DMS 273 (cell line): ENCODE measurements at regions not wholly inside any gene's neighbourhood (a gene's known extent, or its start where the extent isn't known, plus 50 kb on each side); places are given as distances from the start of the nearest gene placed in this dataset.
"Not testable (repeated sequence)": the region's sequence is repeated elsewhere in the genome, so short reads cannot be mapped to it uniquely, and the experiment has no call there.

Experiments used
- DNase-seq: peaks from one replicate; lab custom pipeline; 2025; ENCODE audit not compliant: unreplicated experiment; lab: John Stamatoyannopoulos, UW

DNA sequence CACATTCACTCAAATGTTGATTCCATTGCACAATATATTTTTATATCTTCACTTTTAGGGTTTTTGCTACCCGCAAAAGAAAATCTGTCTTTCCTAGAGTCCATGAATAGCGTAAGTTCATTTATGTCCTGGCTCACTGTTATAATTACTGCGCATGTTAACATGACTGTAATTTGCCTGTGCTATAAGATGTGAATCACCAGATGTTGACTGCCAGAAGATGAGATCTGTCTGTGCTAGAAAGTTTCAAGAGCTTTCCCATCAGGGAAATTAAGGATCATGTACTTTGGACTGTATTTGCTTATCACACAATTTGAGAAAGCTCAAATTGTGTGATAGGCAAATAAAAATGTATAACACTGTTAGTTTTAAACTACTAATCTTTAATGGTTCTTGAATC lies 322.5 kb downstream of the CHL1 start:
- no peak for DNase-seq

DNA sequence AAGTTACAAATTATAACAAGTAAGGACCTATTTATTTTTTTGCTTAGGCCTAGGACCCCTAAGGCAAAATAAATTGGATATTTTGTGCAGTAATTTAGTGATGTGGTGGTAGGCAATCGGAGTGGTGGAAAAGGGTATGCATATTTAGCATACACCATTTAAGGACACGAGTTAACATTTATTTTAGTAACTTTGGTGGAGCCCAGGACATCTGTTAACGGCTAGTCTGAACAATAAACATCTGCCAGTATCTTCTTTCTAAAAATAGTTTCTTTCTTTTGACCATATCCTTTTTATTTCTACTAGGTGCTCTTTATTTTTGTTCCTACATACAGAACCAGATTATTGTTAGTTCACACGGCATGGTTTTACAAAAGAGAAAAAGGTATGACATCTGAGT lies 326.3 kb downstream of the CHL1 start:
- DNase-seq, result no peak

DNA sequence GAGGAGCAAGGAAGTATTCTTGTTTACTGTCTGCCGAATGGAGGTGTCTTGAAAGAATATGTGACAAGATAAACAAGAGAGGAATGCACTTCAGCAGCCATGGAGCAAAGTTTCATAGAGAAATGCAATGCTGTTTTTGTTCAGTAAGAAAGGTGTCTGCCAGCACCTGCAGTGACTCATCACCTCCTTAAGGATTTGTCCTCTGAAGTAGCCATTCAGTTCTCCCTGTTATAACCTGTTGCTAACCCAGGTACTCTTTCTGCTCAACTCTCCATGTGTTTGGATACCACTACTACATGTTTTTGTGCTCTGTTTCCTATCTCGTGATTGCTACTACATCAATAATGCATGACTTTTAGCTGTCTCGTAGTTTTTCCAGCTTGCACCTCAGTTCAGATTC lies 328.9 kb downstream of the CHL1 start:
- DNase-seq, result no peak

DNA sequence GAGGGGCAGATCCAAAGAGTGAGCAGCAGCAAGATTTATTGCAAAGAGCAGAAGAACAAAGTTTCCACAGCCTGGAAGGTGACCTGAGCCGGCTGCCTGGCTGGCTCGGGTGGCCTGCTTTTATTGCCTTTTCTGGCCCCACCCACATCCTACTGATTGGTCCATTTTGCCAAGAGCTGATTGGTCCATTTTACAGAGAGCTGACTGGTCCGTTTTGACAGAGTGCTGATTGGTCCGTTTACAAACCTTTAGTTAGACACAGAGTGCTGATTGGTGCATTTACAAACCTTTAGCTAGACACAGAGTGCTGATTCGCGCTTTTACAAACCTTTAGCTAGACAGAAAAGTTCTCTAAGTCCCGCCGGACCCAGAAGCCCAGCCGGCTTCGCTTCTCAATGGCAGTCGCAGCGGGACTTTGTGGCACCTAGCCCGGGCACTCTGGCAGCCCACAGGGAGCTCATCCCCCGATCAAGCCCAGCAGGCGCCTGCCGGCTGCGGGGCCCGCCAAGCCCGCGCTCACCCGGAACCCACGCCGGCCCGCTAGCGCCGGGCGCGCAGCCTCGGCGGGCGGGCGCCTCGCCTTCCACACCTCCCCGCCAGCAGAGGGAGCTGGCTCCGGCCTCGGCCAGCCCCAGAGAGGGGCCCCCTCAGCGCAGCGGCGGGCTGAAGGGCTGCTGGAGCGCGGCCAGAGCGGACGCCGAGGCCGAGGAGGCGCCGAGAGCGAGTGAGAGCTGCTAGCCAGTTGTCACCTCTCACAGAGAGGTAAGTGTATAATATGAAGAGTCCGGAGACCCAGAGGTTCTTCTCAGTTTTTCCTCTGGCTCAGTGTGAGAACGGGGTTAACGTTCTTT lies 339.2 kb downstream of the CHL1 start:
- DNase-seq, result no peak

DNA sequence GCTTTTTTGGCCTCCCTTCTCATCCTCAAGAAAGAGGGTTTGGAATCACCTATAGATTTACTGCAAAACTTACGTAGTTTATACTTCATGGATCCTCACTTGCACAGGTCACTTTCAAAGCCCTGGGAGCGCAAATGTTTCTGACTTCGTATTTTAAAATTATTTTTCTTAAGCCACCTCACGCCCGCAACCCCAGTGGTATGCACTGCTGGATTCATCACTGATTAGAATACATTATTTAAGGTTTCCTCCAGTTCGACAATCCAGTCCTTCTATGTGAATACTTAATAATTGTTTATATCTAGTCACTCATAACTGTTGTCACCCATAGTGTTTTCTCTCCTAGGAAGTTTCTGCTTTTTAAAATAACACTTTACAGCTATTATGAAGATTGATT lies 339.9 kb downstream of the CHL1 start:
- DNase-seq, result no peak

DNA sequence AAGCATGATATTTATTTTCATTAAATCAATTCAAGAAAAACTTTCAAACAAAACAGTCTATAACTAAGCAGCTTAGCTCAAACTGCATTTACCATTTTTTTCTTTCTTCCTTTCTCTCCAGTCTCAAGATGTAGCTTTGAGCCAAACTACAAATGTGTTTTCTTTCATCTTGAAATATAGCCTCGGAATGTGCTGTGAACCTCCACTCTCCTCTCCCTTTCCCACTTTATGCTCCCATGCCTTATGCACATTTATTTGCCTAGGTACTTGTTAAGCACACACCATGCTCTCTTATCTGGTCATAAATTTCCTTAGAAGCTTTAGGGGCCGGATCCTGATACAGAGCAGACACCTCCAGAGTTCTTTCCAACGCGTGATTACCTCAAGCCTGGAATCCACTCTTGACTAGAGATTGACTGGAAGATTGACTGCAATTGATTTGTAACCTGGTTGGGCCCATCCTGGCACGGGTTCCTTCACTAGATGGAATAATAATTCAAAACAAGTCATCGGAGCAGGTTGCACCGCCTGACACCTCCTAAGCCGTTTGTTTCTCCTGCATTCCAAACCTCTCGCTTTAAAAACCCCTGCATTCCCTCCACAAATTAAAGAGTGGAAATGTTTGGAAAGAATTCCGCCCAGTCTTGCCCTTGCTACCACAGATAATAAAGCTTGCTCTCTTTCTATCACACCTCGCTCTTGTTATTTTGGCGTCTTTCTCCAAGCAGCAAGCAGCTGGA lies 344.7 kb downstream of the CHL1 start:
- peak; percentile 42 for DNase-seq

DNA sequence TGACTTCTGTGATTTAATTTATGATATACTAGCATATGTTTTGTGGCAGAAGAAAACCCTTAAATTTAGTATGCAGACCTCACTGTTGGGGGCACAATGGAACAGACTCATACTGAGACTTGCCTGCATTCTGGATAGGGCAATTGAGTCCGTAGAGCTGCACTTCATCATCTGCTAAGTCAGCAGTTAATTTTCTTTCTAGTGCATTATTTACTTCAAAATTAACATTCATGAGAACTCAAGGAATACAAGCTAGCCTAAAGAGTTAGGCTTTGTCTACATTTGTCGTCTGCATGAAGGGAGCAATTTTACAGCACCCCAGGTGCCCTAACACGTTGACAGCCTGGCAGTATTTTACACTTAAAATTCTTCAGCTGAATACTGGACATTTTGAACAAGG lies 345.5 kb downstream of the CHL1 start:
- peak; percentile 44 for DNase-seq

DNA sequence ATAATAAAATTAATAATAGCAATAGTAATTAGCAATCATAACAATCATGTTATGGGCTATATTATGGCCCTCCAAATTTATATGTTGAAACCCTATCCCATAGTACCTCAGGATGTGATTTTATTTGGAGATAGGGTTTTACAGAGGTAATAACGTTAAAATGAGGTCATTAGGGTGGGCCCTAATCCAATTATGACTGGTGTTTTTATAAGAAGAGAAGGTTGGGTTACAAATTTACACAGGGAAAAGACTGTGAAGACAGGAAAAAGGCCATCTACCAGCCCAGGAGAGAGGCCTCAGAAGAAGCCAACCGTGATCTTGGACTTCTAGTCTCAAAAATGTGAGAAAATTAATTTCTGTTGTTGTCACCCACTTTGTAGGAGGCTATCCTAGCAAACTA lies 353.1 kb downstream of the CHL1 start:
- DNase-seq, result peak; percentile 76

DNA sequence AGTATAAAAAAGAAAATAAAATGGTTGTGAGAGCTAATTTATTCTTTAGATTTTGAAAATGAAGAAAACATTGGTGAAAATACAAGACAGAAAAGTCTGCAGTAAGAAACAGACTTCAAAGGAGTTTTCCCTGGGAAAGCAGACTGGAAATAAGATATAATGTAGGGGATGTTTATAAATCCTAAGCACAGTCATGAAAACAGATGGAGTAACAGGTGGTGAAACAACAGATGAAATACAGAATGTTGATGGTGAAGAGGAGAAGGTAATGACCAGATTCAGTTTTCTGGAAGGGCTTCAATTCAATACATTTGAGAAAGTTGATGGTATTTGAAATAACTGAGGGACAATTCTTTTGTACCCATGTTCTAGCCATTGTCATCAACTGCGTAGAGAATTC lies 353.9 kb downstream of the CHL1 start:
- DNase-seq, result peak; percentile 89

DNA sequence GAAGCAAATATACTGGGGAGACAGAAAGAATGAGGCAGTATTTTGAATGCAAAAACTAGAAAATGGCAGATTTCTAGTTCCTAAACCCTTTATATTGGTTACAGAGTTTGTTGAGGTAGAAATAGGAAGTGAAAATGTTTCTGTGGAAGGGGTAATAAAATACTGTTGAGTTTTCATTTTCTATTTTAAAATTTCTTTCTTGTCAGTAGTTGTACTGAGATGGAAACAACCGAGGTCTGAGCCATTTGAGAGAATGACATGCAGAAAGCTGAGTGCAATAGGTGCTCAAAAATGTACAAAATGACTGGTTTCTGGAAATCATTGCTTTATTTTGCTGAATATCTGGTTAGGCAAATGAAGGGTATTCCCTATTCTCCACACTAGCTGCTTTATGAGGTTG lies 361.4 kb downstream of the CHL1 start:
- no peak for DNase-seq

DNA sequence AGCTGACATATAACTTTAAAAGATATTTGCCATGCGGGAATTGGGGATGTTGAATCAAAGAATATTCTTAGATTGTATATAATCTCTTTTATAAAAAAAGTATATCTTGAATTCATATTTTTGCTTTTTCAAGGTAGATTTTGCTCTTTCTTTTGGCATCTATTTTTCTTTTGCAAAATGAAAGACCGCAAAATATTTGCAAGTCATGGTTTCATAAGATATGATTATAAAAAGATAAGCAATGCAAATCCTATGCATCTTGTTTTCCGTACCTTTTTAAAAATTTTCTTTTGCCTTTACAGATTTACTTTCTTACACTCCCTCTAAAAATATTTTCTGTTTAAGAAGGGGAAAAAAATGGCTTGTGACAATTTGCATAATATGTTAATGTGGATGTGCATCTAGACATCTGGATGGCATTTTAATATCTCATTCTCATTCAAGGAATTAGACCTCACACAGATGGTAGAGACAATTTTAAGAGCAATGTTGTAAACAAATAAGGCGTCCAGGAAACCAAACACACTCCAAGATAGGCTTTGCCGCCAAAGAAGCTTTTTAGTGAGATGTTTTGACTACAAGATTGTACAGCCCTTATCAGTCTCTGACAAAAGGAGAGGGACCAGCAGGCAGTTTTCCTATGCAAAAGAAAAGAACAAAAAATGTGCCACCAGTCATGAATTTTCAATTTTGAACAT lies 371.1 kb downstream of the CHL1 start:
- DNase-seq, result peak; percentile 76

DNA sequence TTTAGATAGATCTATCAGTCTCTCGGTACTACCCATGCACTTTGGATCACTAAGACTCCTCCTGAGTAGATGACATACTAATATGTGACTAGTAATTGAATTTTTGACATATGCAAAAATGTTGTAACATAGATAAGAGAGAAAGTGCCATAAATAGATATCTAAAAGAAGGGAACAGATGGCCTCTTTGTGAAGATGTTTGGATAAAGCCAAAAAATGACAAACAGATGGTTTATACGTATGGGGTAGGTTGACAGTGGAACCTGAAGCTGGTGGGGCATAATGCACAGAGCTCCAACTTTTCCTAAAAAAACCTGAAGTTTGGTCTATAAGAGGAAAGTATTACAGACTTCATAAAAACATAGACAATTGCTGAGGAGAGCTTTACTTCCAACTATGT lies 383.0 kb downstream of the CHL1 start:
- peak; percentile 43 for DNase-seq

DNA sequence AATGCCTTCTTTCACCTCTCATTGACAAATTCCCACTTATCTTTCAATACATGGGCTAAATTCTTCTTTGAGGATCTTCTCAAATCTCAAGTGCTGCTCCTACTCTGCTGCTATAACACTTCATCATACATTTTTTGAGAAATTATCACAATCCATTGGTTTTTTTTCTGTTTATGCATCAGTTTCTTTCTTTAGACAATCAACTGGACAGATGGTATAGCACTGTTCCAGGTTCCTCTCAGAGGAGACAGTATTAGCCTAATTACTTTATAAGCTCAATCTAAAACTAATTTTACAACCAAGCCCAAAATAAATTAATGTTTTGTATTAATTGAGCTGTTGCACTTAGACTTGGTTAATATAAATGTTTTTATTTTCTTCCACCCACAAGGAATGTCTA lies 392.5 kb downstream of the CHL1 start:
- DNase-seq, result not testable (repeated sequence)

DNA sequence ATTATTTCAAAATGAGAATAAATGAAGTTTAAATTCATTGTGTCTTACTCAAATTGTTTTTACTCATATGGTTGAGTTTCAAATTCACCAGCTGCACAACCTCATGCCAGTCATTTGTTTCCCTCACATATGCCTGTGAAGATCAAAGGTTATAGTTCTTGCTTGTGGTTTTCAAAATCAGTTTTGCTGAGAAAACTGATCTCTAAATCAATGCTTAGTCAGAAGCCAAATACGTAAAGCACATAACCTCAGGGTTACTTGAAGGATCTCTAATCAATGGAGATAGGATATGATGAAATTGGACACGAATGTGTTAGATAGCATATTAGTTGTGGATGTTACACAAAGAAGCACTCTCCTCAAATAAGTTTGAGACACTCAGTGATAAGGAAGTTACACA lies 400.7 kb downstream of the CHL1 start:
- DNase-seq, result not testable (repeated sequence)

DNA sequence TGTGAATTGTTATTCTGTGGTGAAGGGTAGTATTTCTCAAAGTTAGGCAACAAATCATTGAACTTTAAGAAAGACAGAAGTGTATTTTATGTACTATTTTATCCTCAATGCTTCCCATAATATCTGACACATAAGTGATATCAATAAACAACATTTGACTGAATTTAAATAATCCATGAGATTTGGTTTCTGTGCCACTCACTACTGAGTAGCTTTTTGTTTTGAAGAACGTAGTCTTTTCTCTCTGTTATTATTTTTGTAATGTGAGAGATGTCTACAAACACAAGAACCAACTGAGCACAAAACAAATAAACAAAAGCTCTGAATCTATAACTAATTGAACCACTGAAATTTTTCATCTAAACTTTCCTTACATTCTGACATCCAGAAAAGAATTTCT lies 401.2 kb downstream of the CHL1 start:
- not testable (repeated sequence) for DNase-seq

DNA sequence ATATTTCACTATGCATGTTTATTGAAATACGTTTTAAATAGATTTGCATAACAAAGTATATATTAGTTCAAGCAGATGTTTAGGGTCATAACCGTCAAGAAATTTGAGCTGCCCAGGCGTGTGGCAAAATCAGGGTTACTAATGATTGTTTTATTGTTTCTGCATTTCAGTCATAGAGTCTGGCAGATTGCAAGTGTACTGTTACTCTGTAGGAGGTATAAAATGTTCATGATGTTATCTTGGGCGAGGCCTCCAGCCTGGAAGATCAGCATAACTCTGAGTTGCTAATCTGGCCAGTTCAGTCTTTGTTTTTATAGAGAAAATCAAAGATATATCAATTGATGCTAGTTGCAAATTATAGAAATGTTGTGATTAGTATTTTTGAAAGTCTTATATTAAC lies 410.9 kb downstream of the CHL1 start:
- peak; percentile 32 for DNase-seq

DNA sequence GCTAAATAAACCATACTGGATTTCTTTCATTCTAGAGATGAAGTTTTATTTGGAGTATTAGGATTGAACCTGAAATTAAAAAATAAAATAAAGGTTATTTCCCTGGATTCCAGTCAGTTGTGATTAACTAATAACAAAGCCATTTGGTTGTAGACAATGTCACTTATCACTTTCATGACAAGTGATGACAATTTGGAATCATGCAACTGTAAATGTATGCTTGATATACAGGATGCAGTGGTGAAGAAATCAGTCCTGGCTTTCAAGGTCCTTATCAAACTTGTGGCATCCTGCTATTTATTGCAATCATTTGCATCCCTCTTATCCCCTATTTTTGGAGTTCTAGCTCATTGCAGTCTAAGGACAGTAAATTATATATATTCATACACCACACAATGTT lies 425.2 kb downstream of the CHL1 start:
- DNase-seq, result no peak

DNA sequence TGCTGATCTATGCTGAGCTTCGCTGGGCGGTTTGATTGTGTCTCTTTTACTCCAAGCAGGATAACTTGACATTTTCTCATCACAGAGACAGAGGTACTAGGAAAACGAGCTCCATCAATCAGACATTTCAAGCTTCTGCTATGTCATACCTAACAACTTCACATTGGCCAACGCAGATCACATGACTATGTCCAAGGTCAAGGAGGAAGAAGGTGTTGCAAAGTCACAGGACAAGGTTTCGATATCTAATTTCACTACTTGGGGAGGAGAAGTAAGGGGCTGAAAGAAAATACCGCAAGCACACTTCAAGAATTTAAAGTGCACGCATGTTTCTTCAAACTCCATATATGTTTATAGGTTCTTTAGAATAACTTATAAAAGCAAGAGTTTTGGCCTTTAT lies 425.8 kb downstream of the CHL1 start:
- DNase-seq, result no peak

DNA sequence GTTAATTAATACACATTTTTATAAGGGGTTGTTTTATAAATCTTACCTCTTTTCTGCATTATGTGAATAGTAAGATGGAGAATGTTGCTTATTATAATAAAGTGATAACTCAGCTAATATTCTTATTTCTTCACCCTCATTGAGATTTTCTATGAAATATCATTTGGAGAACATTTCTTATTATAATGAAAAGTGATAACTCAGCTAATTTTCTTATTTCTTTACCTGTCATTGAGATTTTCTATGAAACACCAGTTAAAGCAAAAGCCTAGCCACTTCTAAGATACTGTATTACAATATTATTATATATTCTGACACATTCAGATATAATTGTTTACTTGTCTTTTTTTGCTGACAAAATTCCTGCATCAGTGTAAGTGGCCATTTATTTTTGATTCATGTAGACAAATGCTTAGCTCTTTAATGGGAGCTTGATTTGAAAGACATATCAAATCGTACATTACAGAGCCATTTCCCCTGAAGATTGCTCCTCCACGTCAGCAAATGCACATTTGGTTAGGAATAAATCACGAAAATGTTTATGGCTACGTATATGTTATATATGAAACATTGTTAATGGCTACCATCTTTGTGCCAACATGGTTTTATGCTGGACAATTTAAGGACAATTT lies 427.5 kb downstream of the CHL1 start:
- no peak for DNase-seq

DNA sequence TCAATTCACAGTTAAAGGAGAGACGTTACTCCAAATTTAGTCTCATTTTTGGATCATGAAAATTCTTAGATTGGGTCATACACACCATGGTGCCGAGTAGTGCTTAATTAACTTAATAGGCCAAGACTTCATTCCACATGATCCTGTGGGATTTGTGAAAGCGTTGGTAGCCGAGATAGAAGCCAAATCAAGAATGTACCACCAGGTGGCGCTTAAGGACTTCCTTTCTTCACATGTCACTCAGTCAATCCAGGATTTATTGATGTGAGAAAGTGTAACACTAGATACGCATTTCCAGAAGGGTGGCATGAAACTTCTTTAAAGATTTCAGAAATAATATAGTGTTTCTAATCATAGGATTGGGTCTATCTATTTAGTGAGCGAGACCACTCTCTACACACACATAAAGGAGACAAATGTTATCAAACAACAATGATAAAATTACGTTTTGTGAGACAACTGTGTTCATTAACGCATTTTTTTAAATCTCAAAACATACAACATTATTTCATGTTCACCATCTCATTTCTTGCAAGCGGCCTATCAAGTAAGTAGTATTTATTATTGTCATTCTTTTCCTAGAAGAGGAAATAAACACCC lies 436.1 kb downstream of the CHL1 start:
- peak; percentile 82 for DNase-seq

DNA sequence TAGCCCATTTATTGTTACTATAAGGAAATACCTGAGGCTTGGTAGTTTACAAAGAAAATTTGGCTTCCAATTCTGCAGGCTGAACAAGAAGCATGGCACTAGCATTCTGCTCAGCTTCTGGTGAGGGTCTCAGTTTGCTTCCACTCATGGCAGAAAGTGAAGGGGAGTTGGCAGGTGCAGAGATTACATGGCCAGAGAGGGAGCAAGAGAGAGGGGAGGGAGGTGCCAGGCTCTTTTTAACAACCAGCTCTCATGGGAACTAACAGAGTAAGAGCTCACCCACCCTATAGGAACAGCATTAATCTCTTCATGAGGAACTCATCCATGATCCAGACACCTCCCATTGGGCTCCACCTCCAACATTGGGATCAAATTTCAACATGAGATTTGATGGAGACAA lies 437.9 kb downstream of the CHL1 start:
- DNase-seq, result no peak
